DMS153 treated with DMSO at 0.1 percent for 48 hours (cell line): ENCODE measurements at regions not wholly inside any gene's neighbourhood (a gene's known extent, or its start where the extent isn't known, plus 50 kb on each side); places are given as distances from the start of the nearest gene placed in this dataset.
"Not testable (repeated sequence)": the region's sequence is repeated elsewhere in the genome, so short reads cannot be mapped to it uniquely, and the experiment has no call there.

Experiments
- DNase-seq: peaks from one replicate; lab custom pipeline; 2025; ENCODE audit not compliant: unreplicated experiment; lab: John Stamatoyannopoulos, UW

DNA sequence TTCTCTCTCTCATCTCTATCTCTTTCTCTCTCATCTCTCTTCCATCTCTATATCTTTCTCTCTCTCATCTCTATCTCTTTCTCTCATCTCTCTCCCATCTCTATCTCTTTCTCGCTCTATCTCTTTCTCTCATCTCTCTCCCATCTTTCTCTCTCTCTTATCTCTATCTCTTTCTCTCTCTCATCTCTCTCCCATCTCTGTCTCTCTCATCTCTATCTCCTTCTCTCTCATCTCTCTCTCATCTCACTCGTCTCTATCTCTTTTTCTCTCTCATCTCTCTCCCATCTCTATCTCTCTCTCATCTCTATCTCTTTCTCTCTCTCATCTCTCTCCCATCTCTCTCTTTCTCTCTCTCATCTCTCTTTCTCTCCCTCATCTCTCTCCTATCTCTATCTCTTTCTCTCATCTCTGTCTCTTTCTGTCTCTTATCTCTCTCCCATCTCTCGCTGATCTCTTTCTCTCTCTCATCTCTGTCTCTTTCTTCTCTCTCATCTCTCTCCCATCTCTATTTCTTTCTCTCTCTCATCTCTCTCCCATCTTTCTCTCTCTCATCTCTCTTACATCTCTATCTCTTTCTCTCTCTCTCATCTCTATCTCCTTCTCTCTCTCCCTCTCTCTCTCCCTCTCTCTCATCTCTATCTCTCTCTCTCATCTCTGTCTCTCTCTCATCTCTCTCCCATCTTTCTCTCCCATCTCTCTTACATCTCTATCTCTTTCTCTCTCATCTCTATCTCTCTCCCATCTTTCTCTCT, 388.7 kb downstream of the NPHP4 start:
- DNase-seq: no peak

DNA sequence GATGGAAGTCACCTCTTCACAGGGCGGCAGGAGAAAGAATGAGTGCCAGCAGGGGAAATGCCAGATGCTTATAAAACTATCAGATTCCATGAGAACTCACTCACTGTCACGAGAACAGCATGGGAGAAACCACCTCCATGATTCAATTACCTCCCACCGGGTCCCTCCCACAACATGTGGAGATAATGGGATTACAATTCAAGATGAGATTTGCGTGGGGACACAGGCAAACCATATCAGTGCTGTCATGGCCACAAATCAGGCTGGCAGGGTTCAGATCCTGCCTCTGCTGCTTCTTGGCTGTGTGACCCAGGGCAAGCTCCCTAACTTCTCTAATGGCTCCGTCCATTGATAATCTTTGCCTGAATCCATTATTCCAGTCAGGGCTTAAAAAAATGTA, 389.5 kb downstream of the NPHP4 start:
- not testable (repeated sequence) for DNase-seq

DNA sequence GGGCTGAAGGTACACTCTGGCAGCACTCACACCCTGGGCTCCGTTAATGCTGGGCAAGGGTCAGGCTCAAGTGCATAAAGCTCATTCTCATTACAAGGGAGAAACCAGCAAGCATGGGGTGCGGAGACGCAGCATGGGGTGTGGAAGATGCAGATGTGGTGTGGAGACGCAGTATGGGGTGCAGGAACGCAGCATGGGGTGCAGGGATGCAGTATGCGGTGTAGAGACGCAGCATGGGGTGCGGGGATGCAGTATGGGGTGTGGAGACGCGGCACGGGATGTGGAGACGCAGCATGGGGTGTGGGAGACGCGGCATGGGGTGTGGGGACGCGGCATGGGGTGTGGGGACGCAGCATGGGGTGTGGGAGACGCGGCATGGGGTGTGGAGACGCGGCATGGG, 390.7 kb downstream of the NPHP4 start:
- DNase-seq: no peak

DNA sequence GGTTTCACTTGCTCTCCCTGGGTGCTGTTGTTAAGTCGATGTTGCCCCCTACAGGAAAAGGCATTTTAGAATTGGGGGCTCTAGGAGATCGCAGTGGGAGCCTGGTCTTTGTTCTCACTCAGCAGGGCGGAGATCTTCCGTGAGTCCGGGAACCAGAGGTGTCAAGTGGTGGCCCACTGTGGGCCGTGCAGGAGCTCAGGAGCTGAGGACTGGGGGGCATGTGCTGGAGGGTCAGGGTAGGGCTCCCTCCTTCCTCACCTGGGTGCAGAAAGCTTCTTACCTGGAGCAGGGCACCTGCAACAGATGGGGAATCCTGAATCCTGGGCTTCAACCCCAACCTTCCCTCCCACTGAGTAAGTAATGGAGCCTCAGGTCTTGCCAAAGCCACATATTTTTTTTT, 392.7 kb downstream of the NPHP4 start:
- no peak for DNase-seq

- DNase-seq: no peak
Observed at GRCh38 chr1:5598824-5599395, 393.3 kb downstream of the NPHP4 start.

DNA sequence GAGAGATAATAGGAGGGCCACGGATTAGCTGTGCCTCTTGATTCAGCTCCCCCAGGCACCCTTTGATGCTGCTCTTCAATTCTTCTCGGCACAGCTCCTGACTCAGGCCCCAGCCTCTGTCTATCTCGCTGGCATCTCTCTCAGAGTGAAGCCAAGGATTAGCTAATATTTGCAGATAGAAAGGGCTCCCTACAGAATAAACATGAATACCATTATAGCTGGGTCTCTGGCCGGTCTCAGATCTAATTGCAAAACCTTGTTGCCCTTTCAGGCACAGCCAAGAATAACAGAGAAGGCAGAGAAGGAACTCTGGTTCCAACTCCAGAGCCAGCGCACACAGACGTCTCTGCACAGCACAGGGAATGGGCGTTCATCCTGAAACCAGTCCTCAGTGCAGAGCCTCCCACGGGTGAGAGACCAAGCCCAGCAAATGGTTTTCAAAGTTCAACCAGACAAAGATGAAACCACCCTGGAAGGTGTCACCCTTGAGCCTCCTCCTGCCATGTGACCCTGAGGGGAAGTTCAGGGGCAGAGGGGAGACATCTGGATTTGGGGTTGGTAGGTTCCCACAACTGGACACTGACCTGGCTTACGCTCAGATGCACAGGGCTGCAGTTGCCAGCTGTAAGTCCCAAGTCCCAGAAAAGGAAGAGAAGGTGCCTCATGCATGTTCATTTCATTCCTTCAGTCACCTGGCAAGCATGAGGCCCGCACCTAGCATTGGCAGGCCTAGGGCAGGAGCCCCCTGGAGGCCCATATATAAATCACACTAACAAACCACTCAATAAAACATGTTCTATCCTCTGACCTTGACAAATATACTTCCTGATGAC, 394.0 kb downstream of the NPHP4 start:
- peak; percentile 28 for DNase-seq

GRCh38 chr1:5597171-5597850, 394.9 kb downstream of the NPHP4 start:
- no peak for DNase-seq

GRCh38 chr1:5596651-5597050, 395.6 kb downstream of the NPHP4 start:
- DNase-seq: no peak

DNA sequence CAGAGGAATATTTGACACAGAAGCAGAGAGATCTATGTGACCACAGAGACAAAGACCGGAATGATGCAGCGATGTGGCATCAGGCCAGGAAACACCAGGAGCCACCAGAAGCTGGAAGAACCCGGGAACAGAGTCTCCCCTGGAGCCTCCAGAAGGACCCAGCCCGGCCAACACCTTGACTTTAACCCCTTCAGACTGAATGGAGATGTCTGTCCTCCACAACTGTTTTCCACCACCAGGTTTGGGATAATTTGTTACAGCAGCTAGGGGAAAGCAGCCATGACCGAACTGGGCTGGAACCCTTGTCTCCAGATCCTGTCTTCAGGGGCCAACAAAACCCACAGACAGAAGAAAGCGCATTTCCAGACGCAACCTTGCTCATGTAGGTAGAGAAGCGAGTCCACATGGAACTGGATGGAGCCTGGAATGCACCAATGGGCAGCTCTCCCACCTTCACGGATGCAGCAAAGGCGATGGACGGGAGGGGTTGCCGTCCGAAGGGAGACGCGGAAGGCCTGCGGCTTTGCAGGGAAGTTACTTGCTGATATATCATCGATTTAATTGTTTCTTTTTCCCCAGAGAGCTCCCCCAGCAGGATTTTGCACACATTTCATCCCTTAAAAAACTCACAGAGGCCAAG, 396.6 kb downstream of the NPHP4 start:
- DNase-seq: no peak

DNA sequence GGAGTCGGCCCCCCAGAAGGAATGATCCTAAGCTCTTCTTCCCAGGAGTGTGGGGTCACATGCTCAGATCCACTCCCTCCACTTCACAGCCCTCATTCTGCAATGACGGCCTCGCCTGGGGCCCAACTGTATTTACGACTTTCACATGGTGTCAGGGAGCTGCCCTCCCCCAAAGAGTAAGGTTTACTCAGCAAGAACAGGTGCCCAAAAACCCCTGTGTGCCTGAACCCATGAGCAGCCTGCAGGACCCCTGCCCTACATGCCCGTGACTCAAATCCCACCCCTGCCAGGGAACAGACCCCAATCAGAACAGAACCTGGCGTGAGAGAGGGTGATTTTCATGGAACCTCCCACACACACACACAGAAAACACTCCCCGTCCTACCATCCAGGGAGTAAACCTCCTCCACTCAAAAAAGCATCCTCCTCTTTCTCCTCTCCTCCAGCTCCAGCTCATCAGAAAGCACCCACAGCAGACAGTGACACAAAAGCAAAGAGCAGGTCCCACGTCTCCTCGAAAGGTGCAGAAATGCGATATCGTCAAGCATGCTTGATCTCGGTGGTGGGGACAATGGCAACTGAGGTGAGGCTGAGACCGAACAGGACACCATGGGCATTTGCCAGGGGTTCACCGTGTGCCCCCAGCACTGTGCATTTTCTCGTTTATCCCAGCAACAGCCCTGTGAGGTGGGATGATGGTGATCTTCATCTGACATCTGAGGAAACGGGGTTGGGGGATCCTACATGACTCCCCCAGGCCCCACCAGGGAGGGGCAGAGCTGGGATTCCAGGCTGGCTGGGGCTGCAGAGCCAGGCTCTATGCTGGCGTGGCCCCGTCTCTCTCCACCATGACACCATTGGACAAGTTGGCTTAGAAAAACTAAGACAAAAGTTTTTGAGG, 397.9 kb downstream of the NPHP4 start:
- no peak for DNase-seq

GRCh38 chr1:5590717-5591116, 401.5 kb downstream of the NPHP4 start:
- no peak for DNase-seq

DNA sequence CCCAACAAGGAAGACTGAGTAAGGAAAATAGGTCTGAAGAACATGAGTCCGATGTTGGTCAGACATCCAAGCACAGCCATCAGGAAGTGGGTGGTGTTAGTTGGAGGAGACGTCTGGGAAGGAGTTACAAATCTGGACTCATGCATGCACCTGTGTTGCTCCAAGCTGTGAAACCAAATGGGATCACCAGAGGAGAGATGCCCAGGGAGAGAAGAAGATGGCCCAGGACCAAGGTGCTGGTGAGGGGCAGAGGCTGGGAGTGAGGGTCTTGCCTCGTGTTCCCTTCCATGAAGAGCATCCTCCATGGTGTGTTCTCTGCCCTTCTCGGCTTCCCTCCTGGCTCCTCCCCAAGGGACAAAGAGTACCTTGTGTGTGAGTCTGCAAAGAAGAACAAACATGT, 405.6 kb downstream of the NPHP4 start:
- DNase-seq: no peak

DNA sequence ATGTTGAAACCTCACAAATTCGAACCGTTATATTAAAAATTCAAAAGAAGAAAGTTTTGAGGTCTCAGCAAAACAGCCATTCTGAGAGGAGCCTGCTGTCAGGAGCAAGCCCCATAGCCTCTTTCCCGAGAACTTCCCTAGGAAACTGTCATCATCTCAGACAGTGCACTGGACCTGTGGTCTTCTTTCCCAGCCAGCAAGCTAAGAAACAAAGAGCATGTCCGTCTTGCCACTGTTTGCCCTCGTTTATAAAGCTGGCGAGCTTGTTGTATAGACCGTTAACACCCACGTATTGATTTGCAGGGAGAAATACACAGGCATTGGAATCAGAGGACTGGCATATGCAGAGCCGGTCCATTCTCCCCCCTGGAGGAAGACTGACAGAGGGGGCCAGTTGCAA, 407.0 kb downstream of the NPHP4 start:
- no peak for DNase-seq

DNA sequence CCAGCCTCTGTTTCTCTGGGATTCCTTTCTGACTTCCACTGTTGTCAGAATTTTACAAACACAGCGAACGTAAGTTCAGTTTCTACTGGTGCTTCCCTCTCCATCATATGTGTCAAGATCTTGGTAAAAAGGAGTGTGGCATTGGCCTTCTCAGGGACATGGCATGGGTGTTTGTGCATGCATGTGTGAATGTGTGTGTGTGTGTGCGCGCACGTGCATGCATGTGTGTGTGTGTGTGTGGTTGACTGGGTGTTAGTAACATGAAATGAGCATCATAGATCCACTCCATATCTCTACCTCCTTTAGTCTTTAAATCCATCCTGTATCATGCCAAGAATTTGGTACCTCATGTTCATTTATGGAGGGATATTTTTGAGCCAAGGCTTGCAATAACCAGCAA, 411.3 kb downstream of the NPHP4 start:
- DNase-seq: no peak

DNA sequence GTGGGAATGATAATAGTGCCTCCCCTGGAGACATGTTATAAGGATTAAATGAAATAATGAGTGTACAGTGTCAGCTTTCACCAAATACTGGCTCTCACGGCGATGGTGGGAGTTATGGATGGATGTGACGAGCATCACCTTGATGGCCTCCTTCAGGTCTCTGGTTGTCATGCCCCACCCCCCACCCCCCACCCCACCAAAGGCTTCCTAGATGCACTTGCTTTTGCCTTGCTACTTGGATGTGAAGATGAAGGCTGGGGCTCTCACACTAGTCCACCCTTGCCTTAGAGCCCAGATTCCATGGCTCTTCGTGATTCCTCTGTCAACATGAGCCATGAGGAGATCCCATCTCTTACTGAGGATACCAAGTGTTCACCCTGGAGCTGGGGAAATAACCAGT, 412.3 kb downstream of the NPHP4 start:
- DNase-seq: no peak

- DNase-seq: no peak
Observed at GRCh38 chr1:5578690-5579089, 413.5 kb downstream of the NPHP4 start.

GRCh38 chr1:5577255-5578040, 414.8 kb downstream of the NPHP4 start:
- DNase-seq: no peak

- DNase-seq: no peak
Observed at GRCh38 chr1:5576673-5577065, 415.6 kb downstream of the NPHP4 start.

DNA sequence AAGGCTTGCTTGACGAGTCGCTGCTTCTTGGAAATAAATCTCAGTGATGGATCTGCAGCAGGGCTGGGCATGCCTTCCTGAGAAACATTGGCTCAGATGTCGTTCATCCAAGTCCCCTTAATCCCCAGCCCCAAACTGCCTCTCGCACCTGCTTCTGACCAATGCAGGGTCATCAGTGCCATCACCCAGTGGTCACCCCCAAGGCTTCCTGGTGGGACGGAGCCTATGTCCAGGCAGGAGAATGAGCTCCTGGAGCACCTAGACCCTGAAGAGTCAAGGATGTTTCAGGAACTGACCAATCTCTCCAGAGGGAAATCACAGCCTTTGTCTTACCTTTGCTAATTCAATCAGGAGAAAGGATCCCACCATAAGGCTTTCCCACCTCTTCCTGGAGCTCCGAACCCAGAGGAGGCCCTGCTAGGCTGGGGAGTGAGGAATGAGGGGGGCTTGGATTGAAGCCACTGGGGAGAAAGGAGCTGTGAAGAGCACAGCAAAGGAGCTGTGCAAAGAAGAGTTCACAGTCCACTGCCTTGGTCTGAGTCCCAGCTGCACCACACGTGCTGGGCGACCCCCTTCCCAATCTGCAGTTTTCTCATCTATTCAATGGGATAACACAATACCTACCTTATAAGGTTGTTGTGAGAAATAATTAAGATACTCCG, 416.1 kb downstream of the NPHP4 start:
- DNase-seq: no peak
